Smooth muscle cell (in vitro differentiated cells): ENCODE measurements at regions not wholly inside any gene's neighbourhood (a gene's known extent, or its start where the extent isn't known, plus 50 kb on each side); places are given as distances from the start of the nearest gene placed in this dataset.

Source experiments
- DNase-seq: peaks from one replicate; lab custom pipeline; 2025; ENCODE audit not compliant: unreplicated experiment; lab: John Stamatoyannopoulos, UW
- H2AFZ ChIP-seq: fragments of 200-600 bp; sonication (generic); 2 replicates; pipeline ENCODE4 v1.6.0; 2016; ENCODE audit warnings: antibody characterized with exemption, low read depth, mild to moderate bottlenecking
- H3F3A ChIP-seq: fragments of 200-600 bp; sonication (generic); 2 replicates; pipeline ENCODE4 v1.6.0; 2017; ENCODE audit warnings: antibody characterized with exemption, low read depth
- H3K27ac ChIP-seq: fragments of 200-600 bp; sonication (generic); 2 replicates; pipeline ENCODE4 v1.5.1; 2016; ENCODE audit warnings: low read depth, mild to moderate bottlenecking
- H3K27me3 ChIP-seq: fragments of 200-600 bp; sonication (generic); 2 replicates; pipeline ENCODE4 v1.6.1; 2016; ENCODE audit warnings: low read depth, mild to moderate bottlenecking
- H3K36me3 ChIP-seq: fragments of 200-600 bp; sonication (generic); 2 replicates; pipeline ENCODE4 v1.5.1; 2016; ENCODE audit warnings: low read depth
- H3K4me1 ChIP-seq: fragments of 200-600 bp; sonication (generic); 2 replicates; pipeline ENCODE4 v1.5.1; 2016; ENCODE audit warnings: low read depth
- H3K4me2 ChIP-seq: fragments of 200-600 bp; sonication (generic); 2 replicates; pipeline ENCODE4 v1.6.0; 2016; ENCODE audit warnings: mild to moderate bottlenecking
- H3K4me3 ChIP-seq: fragments of 200-600 bp; sonication (generic); 2 replicates; pipeline ENCODE4 v1.5.1; 2016; ENCODE audit warnings: mild to moderate bottlenecking
- H3K79me2 ChIP-seq: fragments of 200-600 bp; sonication (generic); 2 replicates; pipeline ENCODE4 v1.6.0; 2016; ENCODE audit warnings: low read depth, mild to moderate bottlenecking
- H3K9ac ChIP-seq: fragments of 200-600 bp; sonication (generic); 2 replicates; pipeline ENCODE4 v1.6.0; 2016; ENCODE audit warnings: low read depth
- H3K9me3 ChIP-seq: fragments of 200-600 bp; sonication (generic); replicated peaks from 2 replicates; pipeline ENCODE4 v1.5.1; 2016; ENCODE audit warnings: low read depth
- H4K20me1 ChIP-seq: fragments of 200-600 bp; sonication (generic); 2 replicates; pipeline ENCODE4 v1.6.0; 2016; ENCODE audit warnings: low read depth
- WGBS: methylation state at CpG from one replicate; pipeline ENCODE4 v1.1.7; 2016; ENCODE audit warnings: low lambda C conversion rate; 5-methylcytosine and 5-hydroxymethylcytosine counted together
- TF ChIP-seq, protein P1 (sequence below): fragments of 200-600 bp; sonication (generic); IDR thresholded peaks from 2 replicates; pipeline ENCODE4 v1.5.1; 2017; ENCODE audit warnings: borderline replicate concordance, mild to moderate bottlenecking, antibody characterized with exemption; ENCODE audit not compliant: insufficient read depth, poor library complexity, severe bottlenecking

DNA sequence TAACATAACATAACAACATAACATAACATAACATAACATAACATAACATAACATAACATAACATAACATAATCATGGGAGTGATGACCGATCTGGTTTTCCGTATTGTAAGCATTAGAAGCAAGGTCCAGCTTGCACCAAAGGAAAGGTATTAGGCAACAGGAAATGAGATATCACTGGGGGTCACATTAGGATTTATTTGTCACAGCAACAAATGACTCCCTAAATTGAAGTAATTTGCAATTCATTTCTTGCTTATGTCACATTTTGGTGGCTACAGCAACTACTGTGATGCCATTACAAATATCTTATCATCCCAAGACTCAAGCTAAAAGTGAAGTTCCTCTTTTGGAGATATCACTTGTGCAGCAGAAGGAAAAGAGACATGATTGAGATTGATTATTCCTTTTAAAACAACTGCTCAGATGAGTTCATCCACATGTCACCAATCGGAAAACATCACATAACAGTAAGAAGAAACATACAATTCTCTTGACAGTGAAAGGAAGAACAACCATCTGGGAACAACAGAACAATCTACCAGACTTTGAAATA, 1331.1 kb upstream of the RAG2 start:
- H3K36me3 ChIP-seq, result no peaks in the 10 kb centered on the region
- H2AFZ ChIP-seq, result no peak overlapping the region
- H3K4me2 ChIP-seq, result no peak overlapping the region
- H3K9ac ChIP-seq, result no peak overlapping the region
- no peak for DNase-seq
- TF ChIP-seq, protein P1, sequence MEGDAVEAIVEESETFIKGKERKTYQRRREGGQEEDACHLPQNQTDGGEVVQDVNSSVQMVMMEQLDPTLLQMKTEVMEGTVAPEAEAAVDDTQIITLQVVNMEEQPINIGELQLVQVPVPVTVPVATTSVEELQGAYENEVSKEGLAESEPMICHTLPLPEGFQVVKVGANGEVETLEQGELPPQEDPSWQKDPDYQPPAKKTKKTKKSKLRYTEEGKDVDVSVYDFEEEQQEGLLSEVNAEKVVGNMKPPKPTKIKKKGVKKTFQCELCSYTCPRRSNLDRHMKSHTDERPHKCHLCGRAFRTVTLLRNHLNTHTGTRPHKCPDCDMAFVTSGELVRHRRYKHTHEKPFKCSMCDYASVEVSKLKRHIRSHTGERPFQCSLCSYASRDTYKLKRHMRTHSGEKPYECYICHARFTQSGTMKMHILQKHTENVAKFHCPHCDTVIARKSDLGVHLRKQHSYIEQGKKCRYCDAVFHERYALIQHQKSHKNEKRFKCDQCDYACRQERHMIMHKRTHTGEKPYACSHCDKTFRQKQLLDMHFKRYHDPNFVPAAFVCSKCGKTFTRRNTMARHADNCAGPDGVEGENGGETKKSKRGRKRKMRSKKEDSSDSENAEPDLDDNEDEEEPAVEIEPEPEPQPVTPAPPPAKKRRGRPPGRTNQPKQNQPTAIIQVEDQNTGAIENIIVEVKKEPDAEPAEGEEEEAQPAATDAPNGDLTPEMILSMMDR, result no peak
- no peaks in the 10 kb centered on the region for H3K4me1 ChIP-seq
- 98% methylated on average over 3 of the region's 3 CpGs for WGBS
- H3K27me3 ChIP-seq, result no peaks in the 10 kb centered on the region
- H4K20me1 ChIP-seq, result no peaks in the 10 kb centered on the region
- H3K9me3 ChIP-seq, result no peaks in the 10 kb centered on the region
- no peak overlapping the region for H3K4me3 ChIP-seq
- no peaks in the 10 kb centered on the region for H3F3A ChIP-seq
- no peaks in the 10 kb centered on the region for H3K79me2 ChIP-seq
- no peak overlapping the region for H3K27ac ChIP-seq

DNA sequence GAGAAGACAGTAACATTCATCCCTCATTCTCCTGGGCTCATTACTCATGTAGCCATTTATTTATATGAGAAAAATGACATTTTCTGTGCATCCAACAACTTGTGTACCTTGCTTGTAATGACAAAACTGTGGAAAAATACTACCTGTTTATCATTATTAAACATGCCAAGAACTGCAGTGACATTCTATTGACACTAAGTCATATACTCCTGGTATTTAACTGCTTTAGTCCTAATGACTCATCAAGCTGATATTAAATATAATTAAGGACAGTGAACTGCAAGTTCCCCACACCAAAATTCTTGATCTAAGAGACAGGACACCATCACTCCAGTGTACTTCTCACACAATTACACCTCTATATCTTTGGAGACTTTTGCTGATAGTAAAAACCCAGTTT, 1328.7 kb upstream of the RAG2 start:
- H3K27me3 ChIP-seq, result no peaks in the 10 kb centered on the region
- H4K20me1 ChIP-seq, result no peaks in the 10 kb centered on the region
- H3K27ac ChIP-seq, result no peak overlapping the region
- no peaks in the 10 kb centered on the region for H3K36me3 ChIP-seq
- no peaks in the 10 kb centered on the region for H3K4me1 ChIP-seq
- H3K4me3 ChIP-seq, result no peak overlapping the region
- H3K9me3 ChIP-seq, result no peaks in the 10 kb centered on the region
- H3K9ac ChIP-seq, result no peak overlapping the region
- H2AFZ ChIP-seq, result no peak overlapping the region
- H3K79me2 ChIP-seq, result no peaks in the 10 kb centered on the region
- no peak for DNase-seq
- TF ChIP-seq, protein P1, result no peak
- no peaks in the 10 kb centered on the region for H3F3A ChIP-seq
- H3K4me2 ChIP-seq, result no peak overlapping the region

DNA sequence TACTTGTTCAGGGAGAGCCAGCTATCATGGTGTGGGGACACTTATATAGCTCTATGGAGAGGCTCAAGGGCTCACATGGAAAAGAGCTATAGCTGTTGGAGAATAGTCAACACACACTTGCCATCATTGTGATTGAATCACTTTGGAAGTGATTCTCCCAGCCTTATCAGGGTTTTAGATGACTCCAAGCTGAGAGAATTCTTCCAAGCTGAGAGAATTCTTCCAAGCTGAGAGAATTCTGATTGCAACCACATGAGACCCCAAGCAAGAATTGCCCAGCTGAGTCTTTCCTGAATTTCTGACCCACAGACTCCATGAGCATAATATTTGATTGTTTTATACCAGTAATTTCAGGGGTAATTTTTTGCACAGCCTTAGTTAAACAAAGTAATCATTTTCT, 1318.3 kb upstream of the RAG2 start:
- Histone ChIP-seq H3K27me3 (no peaks in the 10 kb centered on the region), H3K4me3 (no peak overlapping the region), H2AFZ (no peak overlapping the region), H3K9me3 (no peaks in the 10 kb centered on the region), H3K36me3 (no peaks in the 10 kb centered on the region), H4K20me1 (no peaks in the 10 kb centered on the region), H3K27ac (no peak overlapping the region), H3K79me2 (no peaks in the 10 kb centered on the region), H3F3A (no peaks in the 10 kb centered on the region), H3K9ac (no peak overlapping the region), H3K4me2 (no peak overlapping the region), H3K4me1 (no peaks in the 10 kb centered on the region)
- no peak for DNase-seq
- TF ChIP-seq, protein P1, result no peak

DNA sequence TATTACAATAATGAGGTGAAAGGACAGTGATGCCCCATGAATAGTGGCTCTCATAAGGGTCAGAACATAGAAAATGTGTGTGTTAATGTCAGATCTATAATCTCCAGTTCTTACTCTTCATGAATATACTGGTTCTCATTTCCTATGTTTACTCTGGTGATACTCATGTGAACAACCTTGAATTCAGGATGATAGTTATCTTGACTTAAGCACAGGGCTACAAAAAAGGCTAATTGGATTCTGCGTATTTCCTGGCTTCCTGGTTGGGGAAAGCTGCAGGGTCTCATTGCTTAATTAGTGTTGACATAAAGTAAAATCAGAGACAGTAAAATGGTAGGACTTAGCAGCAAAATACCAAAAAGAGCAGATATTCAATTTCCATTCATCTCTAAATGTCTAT, 1316.8 kb upstream of the RAG2 start:
- Histone ChIP-seq H3K36me3 (no peaks in the 10 kb centered on the region), H3K27ac (no peak overlapping the region), H3F3A (no peaks in the 10 kb centered on the region), H3K4me2 (no peak overlapping the region), H4K20me1 (no peaks in the 10 kb centered on the region), H3K9ac (no peak overlapping the region), H3K79me2 (no peaks in the 10 kb centered on the region), H3K27me3 (no peaks in the 10 kb centered on the region), H2AFZ (no peak overlapping the region), H3K4me3 (no peak overlapping the region), H3K9me3 (no peaks in the 10 kb centered on the region), H3K4me1 (no peaks in the 10 kb centered on the region)
- TF ChIP-seq, protein P1, result no peak
- DNase-seq, result no peak
- WGBS, result 85% methylated on average over 1 of the region's 1 CpG
